Muscle layer of colon (tissue), 2 donors: ENCODE measurements at regions not wholly inside any gene's neighbourhood (a gene's known extent, or its start where the extent isn't known, plus 50 kb on each side); places are given as distances from the start of the nearest gene placed in this dataset.

Experiments
- H3K27ac ChIP-seq: one replicate; pipeline ENCODE4 v1.7.0; 2013; ENCODE audit warnings: low read depth, mild to moderate bottlenecking, low read length, moderate library complexity
- H3K27me3 ChIP-seq, 2 donors: one replicate each; pipeline ENCODE4 v1.7.0; 2013; ENCODE audit warnings: low read length in 2 of 2, mild to moderate bottlenecking in 2 of 2; ENCODE audit not compliant: insufficient read depth in 2 of 2, control insufficient read depth in 1 of 2
- H3K36me3 ChIP-seq: one replicate; pipeline ENCODE4 v1.7.0; 2013; ENCODE audit warnings: mild to moderate bottlenecking, low read length; ENCODE audit not compliant: insufficient read depth
- H3K4me1 ChIP-seq: one replicate; pipeline ENCODE4 v1.7.0; 2013; ENCODE audit warnings: mild to moderate bottlenecking, low read length; ENCODE audit not compliant: insufficient read depth
- H3K4me3 ChIP-seq, 2 donors: one replicate each; pipeline ENCODE4 v1.7.0; 2013; ENCODE audit warnings: low read length in 2 of 2, low read depth in 1 of 2, mild to moderate bottlenecking in 1 of 2, moderate library complexity in 1 of 2
- H3K9ac ChIP-seq: one replicate; pipeline ENCODE4 v1.7.0; 2013; ENCODE audit warnings: low read length
- H3K9me3 ChIP-seq: one replicate; pipeline ENCODE4 v1.7.0; 2013; ENCODE audit warnings: mild to moderate bottlenecking, low read length
- donor health status: abdominal sarcoma.
- donor health status: Adenocarcinoma of cecum.

GRCh38 chr18:28824183-28824574 is 647.2 kb upstream of the CDH2 start:
- Histone ChIP-seq H3K4me1 (no peaks in the 10 kb centered on the region), H3K36me3 (no peaks in the 10 kb centered on the region), H3K27me3 (no peaks in the 10 kb centered on the region), H3K4me3 (no peak overlapping the region), H3K9ac (no peak overlapping the region), H3K27ac (no peak overlapping the region), H3K9me3 (no peaks in the 10 kb centered on the region)

GRCh38 chr18:28823506-28824182 is 646.7 kb upstream of the CDH2 start:
- no peaks in the 10 kb centered on the region for H3K4me1 ChIP-seq

GRCh38 chr18:28820353-28820752 is 643.4 kb upstream of the CDH2 start:
- H3K9ac ChIP-seq: no peak overlapping the region
- H3K9me3 ChIP-seq: no peaks in the 10 kb centered on the region
- H3K27ac ChIP-seq: no peak overlapping the region
- H3K4me3 ChIP-seq: no peak overlapping the region
- no peaks in the 10 kb centered on the region for H3K36me3 ChIP-seq
- no peaks in the 10 kb centered on the region for H3K4me1 ChIP-seq
- no peaks in the 10 kb centered on the region for H3K27me3 ChIP-seq

More at GRCh38 chr18:28823506-28824182, 646.7 kb upstream of the CDH2 start:
- Histone ChIP-seq H3K9ac (no peak overlapping the region), H3K27me3 (no peaks in the 10 kb centered on the region), H3K27ac (no peak overlapping the region), H3K9me3 (no peaks in the 10 kb centered on the region), H3K36me3 (no peaks in the 10 kb centered on the region), H3K4me3 (no peak overlapping the region)

GRCh38 chr18:28816155-28816554 is 639.2 kb upstream of the CDH2 start:
- Histone ChIP-seq H3K27me3 (no peaks in the 10 kb centered on the region), H3K4me1 (no peaks in the 10 kb centered on the region), H3K9me3 (no peaks in the 10 kb centered on the region), H3K4me3 (no peak overlapping the region), H3K9ac (no peak overlapping the region), H3K36me3 (no peaks in the 10 kb centered on the region), H3K27ac (no peak overlapping the region)

- Histone ChIP-seq H3K36me3 (no peaks in the 10 kb centered on the region), H3K9me3 (no peaks in the 10 kb centered on the region), H3K4me1 (no peaks in the 10 kb centered on the region), H3K9ac (no peak overlapping the region), H3K4me3 (no peak overlapping the region), H3K27ac (no peak overlapping the region), H3K27me3 (no peaks in the 10 kb centered on the region)
These were observed 637.4 kb upstream of the CDH2 start for GRCh38 chr18:28814365-28814764.

GRCh38 chr18:28808373-28808772 is 631.4 kb upstream of the CDH2 start:
- Histone ChIP-seq H3K9ac (no peak overlapping the region), H3K27me3 (no peaks in the 10 kb centered on the region), H3K4me3 (no peak overlapping the region), H3K36me3 (no peaks in the 10 kb centered on the region), H3K27ac (no peak overlapping the region), H3K4me1 (no peaks in the 10 kb centered on the region), H3K9me3 (peaks cover 3% of the 10 kb centered on the region)

GRCh38 chr18:28805491-28805890 is 628.6 kb upstream of the CDH2 start:
- Histone ChIP-seq H3K36me3 (no peaks in the 10 kb centered on the region), H3K27ac (no peak overlapping the region), H3K27me3 (no peaks in the 10 kb centered on the region)

GRCh38 chr18:28804512-28805202 is 627.7 kb upstream of the CDH2 start:
- H3K27ac ChIP-seq: no peak overlapping the region
- no peaks in the 10 kb centered on the region for H3K4me1 ChIP-seq
- H3K27me3 ChIP-seq: no peaks in the 10 kb centered on the region
- H3K9ac ChIP-seq: no peak overlapping the region
- no peaks in the 10 kb centered on the region for H3K36me3 ChIP-seq
- H3K4me3 ChIP-seq: no peak overlapping the region
- H3K9me3 ChIP-seq: peaks cover 3% of the 10 kb centered on the region

More at GRCh38 chr18:28805491-28805890, 628.6 kb upstream of the CDH2 start:
- no peaks in the 10 kb centered on the region for H3K4me1 ChIP-seq
- no peak overlapping the region for H3K4me3 ChIP-seq
- H3K9ac ChIP-seq: no peak overlapping the region
- peaks cover 3% of the 10 kb centered on the region for H3K9me3 ChIP-seq

- Histone ChIP-seq H3K36me3 (no peaks in the 10 kb centered on the region), H3K4me1 (no peaks in the 10 kb centered on the region), H3K27me3 (no peaks in the 10 kb centered on the region), H3K9me3 (no peaks in the 10 kb centered on the region), H3K4me3 (no peak overlapping the region), H3K9ac (no peak overlapping the region), H3K27ac (no peak overlapping the region)
These were observed 625.6 kb upstream of the CDH2 start for GRCh38 chr18:28802546-28802945.

GRCh38 chr18:28801876-28802275 is 624.9 kb upstream of the CDH2 start:
- H3K9ac ChIP-seq: no peak overlapping the region
- H3K27me3 ChIP-seq: no peaks in the 10 kb centered on the region
- no peak overlapping the region for H3K27ac ChIP-seq
- H3K36me3 ChIP-seq: no peaks in the 10 kb centered on the region
- no peaks in the 10 kb centered on the region for H3K4me1 ChIP-seq
- H3K9me3 ChIP-seq: no peaks in the 10 kb centered on the region
- H3K4me3 ChIP-seq: no peak overlapping the region

GRCh38 chr18:28794459-28795245 is 617.7 kb upstream of the CDH2 start:
- H3K9ac ChIP-seq: no peak overlapping the region
- H3K36me3 ChIP-seq: no peaks in the 10 kb centered on the region
- no peak overlapping the region for H3K4me3 ChIP-seq
- no peaks in the 10 kb centered on the region for H3K9me3 ChIP-seq
- no peak overlapping the region for H3K27ac ChIP-seq
- H3K4me1 ChIP-seq: no peaks in the 10 kb centered on the region
- H3K27me3 ChIP-seq: no peaks in the 10 kb centered on the region
